GM12875 (cell line): ENCODE measurements at regions not wholly inside any gene's neighbourhood (a gene's known extent, or its start where the extent isn't known, plus 50 kb on each side); places are given as distances from the start of the nearest gene placed in this dataset.

ENCODE experiments used
- H3K4me3 ChIP-seq: one replicate; pipeline ENCODE4 v1.5.1; 2011; ENCODE audit warnings: low read depth, low read length, control low read depth
- TF ChIP-seq, protein P1 (sequence below): IDR thresholded peaks from 2 replicates; pipeline ENCODE4 v1.5.1; 2011; ENCODE audit warnings: low read depth, mild to moderate bottlenecking, control low read depth, inconsistent platforms, low read length, moderate library complexity, borderline replicate concordance; ENCODE audit not compliant: insufficient read depth

DNA sequence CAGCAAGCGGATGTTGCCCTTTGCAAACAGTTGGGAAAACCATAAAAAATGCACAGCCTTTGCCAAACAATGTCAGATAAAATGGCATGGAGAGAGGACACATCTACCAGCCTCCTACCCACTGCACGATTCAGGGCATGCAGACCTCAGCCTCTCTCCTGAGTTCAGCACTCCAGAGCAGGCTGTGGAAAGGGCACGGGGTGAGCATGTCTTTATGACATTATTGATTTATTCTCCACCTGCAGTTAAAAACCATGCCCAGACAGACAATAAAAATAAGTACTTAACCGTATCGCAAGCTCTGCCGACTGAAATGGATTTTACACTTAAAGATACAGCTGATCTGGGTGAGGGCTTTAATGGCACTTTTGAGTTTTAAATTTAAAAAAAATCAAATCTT, 127.1 kb downstream of the MAF start:
- H3K4me3 ChIP-seq: no peak overlapping the region
- TF ChIP-seq, protein P1, sequence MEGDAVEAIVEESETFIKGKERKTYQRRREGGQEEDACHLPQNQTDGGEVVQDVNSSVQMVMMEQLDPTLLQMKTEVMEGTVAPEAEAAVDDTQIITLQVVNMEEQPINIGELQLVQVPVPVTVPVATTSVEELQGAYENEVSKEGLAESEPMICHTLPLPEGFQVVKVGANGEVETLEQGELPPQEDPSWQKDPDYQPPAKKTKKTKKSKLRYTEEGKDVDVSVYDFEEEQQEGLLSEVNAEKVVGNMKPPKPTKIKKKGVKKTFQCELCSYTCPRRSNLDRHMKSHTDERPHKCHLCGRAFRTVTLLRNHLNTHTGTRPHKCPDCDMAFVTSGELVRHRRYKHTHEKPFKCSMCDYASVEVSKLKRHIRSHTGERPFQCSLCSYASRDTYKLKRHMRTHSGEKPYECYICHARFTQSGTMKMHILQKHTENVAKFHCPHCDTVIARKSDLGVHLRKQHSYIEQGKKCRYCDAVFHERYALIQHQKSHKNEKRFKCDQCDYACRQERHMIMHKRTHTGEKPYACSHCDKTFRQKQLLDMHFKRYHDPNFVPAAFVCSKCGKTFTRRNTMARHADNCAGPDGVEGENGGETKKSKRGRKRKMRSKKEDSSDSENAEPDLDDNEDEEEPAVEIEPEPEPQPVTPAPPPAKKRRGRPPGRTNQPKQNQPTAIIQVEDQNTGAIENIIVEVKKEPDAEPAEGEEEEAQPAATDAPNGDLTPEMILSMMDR: no peak

DNA sequence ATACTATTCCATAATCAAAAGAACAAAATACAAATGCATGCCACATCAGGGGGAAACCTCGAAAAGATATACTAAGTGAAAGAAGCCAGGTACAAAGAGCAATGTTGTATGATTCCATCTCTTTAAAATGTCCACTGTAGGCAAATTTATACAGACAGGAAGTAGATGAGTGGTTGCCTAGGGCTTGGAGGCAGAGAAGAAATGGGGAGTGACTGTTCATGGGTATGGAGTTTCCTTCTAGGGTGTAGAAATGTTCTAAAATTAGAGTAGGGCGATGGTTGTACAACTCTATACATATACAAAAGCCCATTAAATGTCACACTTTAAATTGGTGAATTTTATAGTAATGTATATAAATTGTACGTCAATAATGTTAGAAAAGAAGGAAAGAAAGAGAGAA, 128.1 kb downstream of the MAF start:
- TF ChIP-seq, protein P1: no peak
- H3K4me3 ChIP-seq: no peak overlapping the region

DNA sequence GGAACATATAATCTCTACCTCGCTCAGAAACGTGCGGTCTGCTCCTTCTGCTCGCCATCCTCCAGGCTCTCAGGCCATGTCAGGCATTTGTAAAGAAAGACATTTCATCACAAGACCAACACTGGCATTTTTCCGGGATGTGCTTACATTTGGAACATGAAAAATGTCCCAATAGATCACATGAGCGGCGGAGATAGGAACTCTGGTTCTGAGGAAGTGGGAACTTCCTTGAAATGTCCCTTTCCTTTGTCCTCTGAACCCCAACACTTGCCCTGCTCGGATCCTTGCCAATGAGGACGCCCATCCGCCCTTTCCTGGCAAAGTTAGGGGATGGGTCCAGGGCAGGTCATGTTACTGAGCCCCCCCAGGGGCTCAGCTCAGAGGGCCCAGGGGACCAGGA, 130.5 kb downstream of the MAF start:
- TF ChIP-seq, protein P1: no peak
- H3K4me3 ChIP-seq: no peak overlapping the region

DNA sequence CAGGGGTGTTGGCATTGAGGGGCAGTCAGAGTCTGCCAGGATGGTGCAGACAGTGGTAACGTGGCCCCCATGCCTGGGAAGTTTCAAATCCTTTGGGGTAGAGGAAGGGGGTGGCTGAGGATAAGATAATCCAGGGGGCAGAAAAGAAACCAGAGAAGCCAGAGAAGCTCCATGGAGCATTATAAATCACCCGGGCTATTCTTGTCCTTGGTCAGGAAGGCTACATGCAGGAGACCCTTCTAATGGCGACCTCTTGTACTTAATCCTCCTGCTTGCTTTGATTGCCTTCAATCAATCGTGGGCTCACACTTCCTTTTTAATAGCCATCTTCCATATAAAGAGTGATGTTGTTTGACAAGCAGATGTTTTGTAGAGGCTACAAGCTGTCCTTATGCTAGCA, 131.9 kb downstream of the MAF start:
- TF ChIP-seq, protein P1: no peak
- no peak overlapping the region for H3K4me3 ChIP-seq

DNA sequence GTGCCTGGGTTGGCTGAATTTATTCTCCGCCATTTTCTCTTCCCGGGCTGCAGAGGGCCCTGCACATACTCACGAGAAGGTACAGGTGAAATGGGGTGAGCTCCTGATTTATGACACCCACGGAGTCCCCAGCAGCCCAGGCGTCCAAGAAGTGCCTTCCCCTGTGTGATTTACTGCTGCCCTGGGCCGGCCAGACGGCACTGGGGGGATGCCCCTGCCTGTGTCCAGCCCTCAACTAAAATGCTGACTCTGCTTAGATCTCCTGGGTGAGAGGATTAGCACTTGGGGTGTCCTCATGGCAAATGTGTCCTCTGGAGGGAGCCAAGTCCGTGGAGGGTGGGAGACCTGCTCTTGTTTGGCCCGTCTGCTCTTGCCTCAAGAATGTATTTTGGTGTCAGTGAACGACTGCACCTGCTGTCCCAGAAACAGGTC, 132.4 kb downstream of the MAF start:
- TF ChIP-seq, protein P1: no peak
- no peak overlapping the region for H3K4me3 ChIP-seq

DNA sequence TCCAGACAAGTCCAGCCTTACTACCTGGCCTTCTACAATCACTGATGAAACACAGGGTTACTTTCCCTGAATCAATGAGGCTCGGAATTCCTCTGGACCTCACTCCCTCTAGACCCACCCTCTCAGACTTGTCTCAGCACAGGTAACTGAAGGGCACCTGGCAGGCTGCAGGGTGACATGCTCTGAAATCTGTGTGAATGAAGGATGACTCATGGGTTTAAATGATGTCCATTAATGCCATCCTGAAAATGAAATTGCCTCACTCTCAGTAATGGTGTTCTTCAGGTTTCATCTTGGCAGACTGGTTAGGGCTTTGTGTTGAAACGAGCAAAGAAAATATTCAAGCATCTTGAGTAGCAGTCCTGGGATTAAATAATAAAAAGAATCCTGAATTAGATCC, 134.4 kb downstream of the MAF start:
- TF ChIP-seq, protein P1: no peak
- no peak overlapping the region for H3K4me3 ChIP-seq

DNA sequence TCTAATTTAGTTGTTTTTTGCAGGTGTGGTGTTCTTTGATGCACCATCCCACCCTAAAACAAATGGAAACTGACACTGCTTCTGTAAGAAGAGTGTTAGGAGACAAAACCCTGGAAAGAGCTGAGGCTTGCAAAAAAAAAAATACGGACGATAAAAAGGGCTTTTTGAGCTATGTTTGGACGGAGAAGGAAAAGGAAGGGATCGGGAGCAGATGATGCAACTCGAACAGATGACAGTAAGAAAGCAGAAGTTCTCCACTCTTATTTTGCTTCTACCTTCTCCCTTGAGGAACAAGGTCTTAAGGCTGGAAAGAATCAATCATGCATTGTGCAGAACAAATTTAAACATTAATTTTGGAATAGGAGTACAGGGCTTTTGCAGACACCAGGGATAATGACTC, 136.7 kb downstream of the MAF start:
- TF ChIP-seq, protein P1: no peak
- H3K4me3 ChIP-seq: no peak overlapping the region
